ENCODE measurements at regions not wholly inside any gene's neighbourhood (a gene's known extent, or its start where the extent isn't known, plus 50 kb on each side); places are given as distances from the start of the nearest gene placed in this dataset.

DNA sequence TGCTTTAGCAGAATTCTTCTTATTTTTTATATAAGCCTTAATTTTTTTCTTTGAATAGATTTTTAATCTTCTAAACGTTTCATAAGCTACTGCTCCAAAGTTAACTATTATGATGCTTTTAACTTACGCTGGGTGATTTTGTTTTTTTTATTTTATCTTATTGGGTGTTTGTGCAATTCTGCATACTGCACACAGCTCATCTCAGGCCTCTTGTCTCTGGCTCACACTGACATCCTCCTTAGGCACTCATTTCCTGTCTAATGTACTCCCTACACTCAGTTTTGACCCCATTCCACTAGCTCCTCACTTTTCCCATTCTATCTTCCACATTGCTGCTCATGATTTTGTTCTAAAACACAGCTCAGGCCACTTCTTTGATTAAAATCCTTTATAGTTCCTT is 111.9 kb upstream of the MAP9 start:
- Histone ChIP-seq H3K9ac (ENCODE audit: extremely low read depth, insufficient read length, low read length) (no peak overlapping the region), H2BK20ac (ENCODE audit: low read depth, low read length, poor library complexity, severe bottlenecking) (no peak overlapping the region), H3K14ac (ENCODE audit: insufficient read depth, low read length) (no peak overlapping the region), H2BK5ac (ENCODE audit: insufficient read length, low read length) (no peak overlapping the region), H3K18ac (ENCODE audit: insufficient read length, low read depth, low read length) (no peak overlapping the region), H4K5ac (ENCODE audit: insufficient read length, low read depth, low read length) (no peak overlapping the region), H2BK12ac (ENCODE audit: insufficient read length, low read depth, low read length) (no peak overlapping the region), H2BK15ac (ENCODE audit: low read depth, low read length) (no peak overlapping the region), H3K9me3 (ENCODE audit: control insufficient read depth, low read depth, low read length) (no peaks in the 10 kb centered on the region), H3K4me2 (ENCODE audit: insufficient read depth, insufficient read length, low read length) (no peak overlapping the region), H3K56ac (ENCODE audit: insufficient read length, low read depth, low read length) (no peak overlapping the region), H4K91ac (ENCODE audit: insufficient read length, low read depth, low read length) (no peak overlapping the region), H3K27ac (ENCODE audit: insufficient read length, low read depth, low read length) (no peak overlapping the region), H3K4me1 (ENCODE audit: insufficient read depth, low read length) (no peaks in the 10 kb centered on the region), H3K79me2 (ENCODE audit: insufficient read depth, low read length) (no peaks in the 10 kb centered on the region), H2BK120ac (ENCODE audit: low read depth, low read length, poor library complexity, severe bottlenecking) (no peak overlapping the region), H4K8ac (replicated peaks; ENCODE audit: insufficient read length, low read depth, low read length) (no peak overlapping the region), H3K27me3 (ENCODE audit: insufficient read depth, low read length) (no peaks in the 10 kb centered on the region), H4K20me1 (ENCODE audit: control insufficient read depth, insufficient read depth, insufficient read length) (no peaks in the 10 kb centered on the region), H2AK5ac (ENCODE audit: insufficient read length, low read length) (no peak overlapping the region), H3K23me2 (ENCODE audit: insufficient read length, low read depth, low read length, poor library complexity, severe bottlenecking) (no peaks in the 10 kb centered on the region), H3K4ac (ENCODE audit: low read depth, low read length) (no peak overlapping the region), H3T11ph (ENCODE audit: low read length) (no peak overlapping the region), H2AFZ (ENCODE audit: low read length) (no peak overlapping the region), H3K79me1 (ENCODE audit: insufficient read depth, low read depth, low read length, poor library complexity, severe bottlenecking) (no peaks in the 10 kb centered on the region), H3K23ac (ENCODE audit: insufficient read length, low read depth, low read length) (no peak overlapping the region)
- Mint-ChIP-seq H3K4me1 (no peaks in the 10 kb centered on the region), H3K27me3 (ENCODE audit: low read depth) (no peaks in the 10 kb centered on the region; the same call in 1 of the 2 replicates), H3K27ac (no peak overlapping the region), H3K9me3 (no peaks in the 10 kb centered on the region), H3K36me3 (ENCODE audit: insufficient read depth in 1 of 3, low read depth in 3 of 3) (no peaks in the 10 kb centered on the region), H3K4me3 (no peak overlapping the region)
- DNase-seq, result no peak
- no peak for TF ChIP-seq CTCF (conservative IDR thresholded peaks at IDR 0.05)
- no CpG with 5 or more reads among the region's 2 CpGs for WGBS (ENCODE audit: extremely low coverage, insufficient read length, low lambda C conversion rate)

Data from H9 (cell line).